ENCODE measurements at regions not wholly inside any gene's neighbourhood (a gene's known extent, or its start where the extent isn't known, plus 50 kb on each side); places are given as distances from the start of the nearest gene placed in this dataset.

GRCh38 chr11:120044011-120044675 is 93.8 kb downstream of the TRIM29 start:
- H3K27ac ChIP-seq (ENCODE audit: low read length) = no peak overlapping the region
- H3K4me1 ChIP-seq (ENCODE audit: control insufficient read depth, insufficient read depth, low read length) = no peaks in the 10 kb centered on the region
- no CpG with 5 or more reads among the region's 1 CpG for WGBS (ENCODE audit: insufficient coverage, insufficient read length)
- no peak overlapping the region for H3K4me3 ChIP-seq (ENCODE audit: low read length)
- no peaks in the 10 kb centered on the region for H3K36me3 ChIP-seq (ENCODE audit: control insufficient read depth, insufficient read depth, low read length)
- H3K27me3 ChIP-seq (ENCODE audit: control insufficient read depth, insufficient read depth, low read length) = no peaks in the 10 kb centered on the region
- H3K9me3 ChIP-seq (ENCODE audit: control insufficient read depth, insufficient read depth, low read length) = no peaks in the 10 kb centered on the region
- no peak for DNase-seq (ENCODE audit: low read depth, low spot score)

GRCh38 chr11:120043328-120043945 is 94.5 kb downstream of the TRIM29 start:
- Histone ChIP-seq H3K4me1 (ENCODE audit: control insufficient read depth, insufficient read depth, low read length) (no peaks in the 10 kb centered on the region), H3K4me3 (ENCODE audit: low read length) (no peak overlapping the region), H3K36me3 (ENCODE audit: control insufficient read depth, insufficient read depth, low read length) (no peaks in the 10 kb centered on the region), H3K27ac (ENCODE audit: low read length) (no peak overlapping the region), H3K9me3 (ENCODE audit: control insufficient read depth, insufficient read depth, low read length) (no peaks in the 10 kb centered on the region), H3K27me3 (ENCODE audit: control insufficient read depth, insufficient read depth, low read length) (no peaks in the 10 kb centered on the region)
- no peak for DNase-seq (ENCODE audit: low read depth, low spot score)
- no CpG with 5 or more reads among the region's 4 CpGs for WGBS (ENCODE audit: insufficient coverage, insufficient read length)

DNA sequence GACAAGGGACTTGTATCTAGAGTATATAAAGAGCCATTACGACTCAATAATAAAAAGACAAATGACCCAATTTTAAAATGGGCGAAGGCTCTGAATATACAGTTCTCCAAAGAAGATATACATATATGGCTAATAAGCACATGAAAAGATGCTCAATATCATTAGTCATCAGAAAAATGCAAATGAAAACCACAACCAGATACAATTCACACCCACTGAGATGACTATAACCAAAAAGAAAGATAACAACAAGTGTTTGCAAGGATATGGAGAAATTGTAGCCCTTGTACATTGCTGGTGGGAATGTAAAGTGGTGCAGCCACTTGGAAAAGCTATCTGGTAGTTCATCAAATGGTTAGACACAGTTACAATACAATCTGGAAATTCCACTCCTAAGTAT is 96.3 kb downstream of the TRIM29 start:
- Histone ChIP-seq H3K27ac (ENCODE audit: low read length) (no peak overlapping the region), H3K27me3 (ENCODE audit: control insufficient read depth, insufficient read depth, low read length) (no peaks in the 10 kb centered on the region), H3K4me1 (ENCODE audit: control insufficient read depth, insufficient read depth, low read length) (no peaks in the 10 kb centered on the region), H3K4me3 (ENCODE audit: low read length) (no peak overlapping the region), H3K36me3 (ENCODE audit: control insufficient read depth, insufficient read depth, low read length) (no peaks in the 10 kb centered on the region), H3K9me3 (ENCODE audit: control insufficient read depth, insufficient read depth, low read length) (no peaks in the 10 kb centered on the region)
- DNase-seq (ENCODE audit: low read depth, low spot score) = no peak
- WGBS (ENCODE audit: insufficient coverage, insufficient read length) = no CpG with 5 or more reads among the region's 2 CpGs

DNA sequence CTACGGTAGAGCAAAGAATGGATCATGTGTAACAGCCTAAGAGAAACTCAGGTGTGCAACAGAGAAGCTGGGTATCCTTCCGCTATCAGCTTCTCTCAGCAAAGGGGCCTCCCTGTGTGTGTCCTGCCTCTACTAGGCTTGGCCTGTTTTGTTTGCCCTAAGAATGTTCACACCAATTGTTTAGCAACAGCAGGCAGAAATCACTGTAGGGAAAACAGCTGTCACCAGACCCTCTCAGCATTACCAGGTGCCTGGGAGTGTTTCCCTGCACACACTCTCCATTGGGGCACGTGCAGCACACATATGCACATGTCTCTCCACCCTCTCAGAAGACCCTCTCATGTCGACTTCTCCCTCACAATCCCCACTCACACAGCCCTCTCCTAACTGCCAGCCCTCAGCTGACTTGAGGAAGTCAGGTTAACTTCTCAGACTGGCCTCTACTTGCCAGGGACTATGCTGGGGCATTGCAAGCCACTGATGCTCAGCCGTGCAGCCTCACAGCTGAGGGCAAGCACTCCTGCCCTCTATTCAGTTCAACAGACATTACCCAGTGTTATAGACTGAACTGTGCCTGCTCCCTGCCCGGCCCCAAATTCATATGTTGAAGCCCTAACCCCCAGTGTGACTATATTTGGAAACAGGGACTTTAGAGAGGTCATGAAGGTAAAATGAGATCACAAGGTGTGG is 97.6 kb downstream of the TRIM29 start:
- Histone ChIP-seq H3K27me3 (ENCODE audit: control insufficient read depth, insufficient read depth, low read length) (no peaks in the 10 kb centered on the region), H3K4me3 (ENCODE audit: low read length) (no peak overlapping the region), H3K27ac (ENCODE audit: low read length) (no peak overlapping the region), H3K36me3 (ENCODE audit: control insufficient read depth, insufficient read depth, low read length) (no peaks in the 10 kb centered on the region), H3K9me3 (ENCODE audit: control insufficient read depth, insufficient read depth, low read length) (no peaks in the 10 kb centered on the region), H3K4me1 (ENCODE audit: control insufficient read depth, insufficient read depth, low read length) (no peaks in the 10 kb centered on the region)
- WGBS (ENCODE audit: insufficient coverage, insufficient read length) = no CpG with 5 or more reads among the region's 6 CpGs
- no peak for DNase-seq (ENCODE audit: low read depth, low spot score)

GRCh38 chr11:120039039-120039438 is 98.9 kb downstream of the TRIM29 start:
- DNase-seq (ENCODE audit: low read depth, low spot score) = no peak
- no peaks in the 10 kb centered on the region for H3K9me3 ChIP-seq (ENCODE audit: control insufficient read depth, insufficient read depth, low read length)
- H3K4me1 ChIP-seq (ENCODE audit: control insufficient read depth, insufficient read depth, low read length) = no peaks in the 10 kb centered on the region
- no peak overlapping the region for H3K27ac ChIP-seq (ENCODE audit: low read length)
- WGBS (ENCODE audit: insufficient coverage, insufficient read length) = no CpG with 5 or more reads among the region's 1 CpG
- H3K27me3 ChIP-seq (ENCODE audit: control insufficient read depth, insufficient read depth, low read length) = no peaks in the 10 kb centered on the region
- H3K36me3 ChIP-seq (ENCODE audit: control insufficient read depth, insufficient read depth, low read length) = no peaks in the 10 kb centered on the region
- H3K4me3 ChIP-seq (ENCODE audit: low read length) = no peak overlapping the region

DNA sequence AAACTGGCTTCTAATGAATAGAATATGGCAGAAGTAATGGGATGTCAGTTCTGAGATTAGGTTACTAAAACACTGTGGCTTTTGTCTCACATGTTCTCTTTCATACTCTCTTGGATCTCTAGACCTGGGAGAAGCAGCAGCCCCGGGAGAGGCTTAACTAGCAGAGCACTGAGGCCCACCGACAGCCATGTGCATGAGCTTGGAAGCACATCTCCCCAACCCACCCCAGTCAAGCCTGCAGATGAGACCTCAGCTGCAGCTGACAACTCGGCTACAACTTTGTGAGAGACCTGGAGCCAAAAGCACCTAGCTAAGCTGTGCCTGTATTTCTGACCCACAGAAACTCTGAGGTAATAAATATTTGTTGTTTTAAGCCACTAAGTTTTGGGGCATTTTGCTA is 100.8 kb downstream of the TRIM29 start:
- Histone ChIP-seq H3K27me3 (ENCODE audit: control insufficient read depth, insufficient read depth, low read length) (no peaks in the 10 kb centered on the region), H3K9me3 (ENCODE audit: control insufficient read depth, insufficient read depth, low read length) (no peaks in the 10 kb centered on the region), H3K4me3 (ENCODE audit: low read length) (no peak overlapping the region), H3K4me1 (ENCODE audit: control insufficient read depth, insufficient read depth, low read length) (no peaks in the 10 kb centered on the region), H3K27ac (ENCODE audit: low read length) (no peak overlapping the region), H3K36me3 (ENCODE audit: control insufficient read depth, insufficient read depth, low read length) (no peaks in the 10 kb centered on the region)
- DNase-seq (ENCODE audit: low read depth, low spot score) = no peak
- WGBS (ENCODE audit: insufficient coverage, insufficient read length) = no CpG with 5 or more reads among the region's 3 CpGs

DNA sequence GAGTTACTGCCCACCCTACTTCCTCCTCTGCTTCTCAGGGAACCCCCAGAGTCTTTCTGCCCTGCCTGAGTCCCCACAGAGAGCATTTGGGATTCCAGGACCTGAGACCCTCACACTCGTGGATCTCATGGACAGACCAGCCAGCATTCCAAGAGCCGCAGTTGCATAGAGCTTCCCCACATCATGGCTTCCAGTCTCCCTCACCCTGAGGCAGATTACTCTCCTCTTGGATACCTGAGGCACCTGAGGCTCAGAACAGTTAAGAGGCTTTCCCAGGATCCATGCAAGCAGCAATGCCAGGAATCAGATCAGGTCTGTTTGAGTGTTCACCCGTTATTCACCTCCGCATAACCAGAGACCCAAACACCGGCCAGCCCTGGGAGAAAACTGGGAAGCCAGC is 102.2 kb downstream of the TRIM29 start:
- Histone ChIP-seq H3K27ac (ENCODE audit: low read length) (no peak overlapping the region), H3K4me1 (ENCODE audit: control insufficient read depth, insufficient read depth, low read length) (no peaks in the 10 kb centered on the region), H3K4me3 (ENCODE audit: low read length) (no peak overlapping the region), H3K27me3 (ENCODE audit: control insufficient read depth, insufficient read depth, low read length) (no peaks in the 10 kb centered on the region), H3K36me3 (ENCODE audit: control insufficient read depth, insufficient read depth, low read length) (no peaks in the 10 kb centered on the region), H3K9me3 (ENCODE audit: control insufficient read depth, insufficient read depth, low read length) (no peaks in the 10 kb centered on the region)
- DNase-seq (ENCODE audit: low read depth, low spot score) = no peak
- no CpG with 5 or more reads among the region's 5 CpGs for WGBS (ENCODE audit: insufficient coverage, insufficient read length)

DNA sequence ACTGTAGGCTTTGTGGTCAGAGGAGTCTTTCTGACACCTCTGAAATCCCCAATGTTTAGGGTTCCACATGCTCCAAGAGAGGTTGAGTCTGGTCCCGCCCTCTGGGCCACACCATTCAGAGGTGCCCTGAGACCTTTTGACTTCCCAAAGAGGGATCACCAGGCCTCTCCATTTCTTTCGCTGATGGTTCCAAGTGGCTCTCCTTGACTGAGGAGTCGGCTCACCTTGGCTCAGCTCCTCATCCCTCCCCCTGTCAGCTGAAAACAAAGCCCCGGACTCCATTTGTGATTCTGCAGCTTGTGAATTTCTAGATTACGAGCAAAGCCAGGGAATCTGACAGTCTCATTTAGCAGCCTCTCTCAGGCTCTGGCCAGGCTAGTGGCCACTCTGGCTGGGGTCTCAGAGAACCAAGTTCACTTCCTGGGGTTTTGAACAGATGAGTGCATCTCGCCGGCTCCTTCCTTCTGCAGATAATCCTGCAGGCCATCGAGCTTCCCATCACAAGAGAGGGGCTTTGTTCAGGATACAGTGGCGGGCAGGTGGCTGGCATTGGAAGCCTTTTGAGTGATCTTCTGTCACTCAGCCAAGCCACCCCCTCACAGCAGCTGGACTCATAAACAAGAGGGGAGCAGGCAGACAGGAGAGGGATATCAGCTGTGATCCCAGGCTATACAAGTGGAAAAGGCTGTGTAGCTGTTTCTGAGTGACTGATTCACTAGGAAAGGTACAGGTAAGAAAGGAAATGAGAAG is 102.9 kb downstream of the TRIM29 start:
- Histone ChIP-seq H3K27ac (ENCODE audit: low read length) (no peak overlapping the region), H3K27me3 (ENCODE audit: control insufficient read depth, insufficient read depth, low read length) (no peaks in the 10 kb centered on the region), H3K4me1 (ENCODE audit: control insufficient read depth, insufficient read depth, low read length) (no peaks in the 10 kb centered on the region), H3K9me3 (ENCODE audit: control insufficient read depth, insufficient read depth, low read length) (no peaks in the 10 kb centered on the region), H3K36me3 (ENCODE audit: control insufficient read depth, insufficient read depth, low read length) (no peaks in the 10 kb centered on the region), H3K4me3 (ENCODE audit: low read length) (no peak overlapping the region)
- no peak for DNase-seq (ENCODE audit: low read depth, low spot score)
- no CpG with 5 or more reads among the region's 9 CpGs for WGBS (ENCODE audit: insufficient coverage, insufficient read length)

DNA sequence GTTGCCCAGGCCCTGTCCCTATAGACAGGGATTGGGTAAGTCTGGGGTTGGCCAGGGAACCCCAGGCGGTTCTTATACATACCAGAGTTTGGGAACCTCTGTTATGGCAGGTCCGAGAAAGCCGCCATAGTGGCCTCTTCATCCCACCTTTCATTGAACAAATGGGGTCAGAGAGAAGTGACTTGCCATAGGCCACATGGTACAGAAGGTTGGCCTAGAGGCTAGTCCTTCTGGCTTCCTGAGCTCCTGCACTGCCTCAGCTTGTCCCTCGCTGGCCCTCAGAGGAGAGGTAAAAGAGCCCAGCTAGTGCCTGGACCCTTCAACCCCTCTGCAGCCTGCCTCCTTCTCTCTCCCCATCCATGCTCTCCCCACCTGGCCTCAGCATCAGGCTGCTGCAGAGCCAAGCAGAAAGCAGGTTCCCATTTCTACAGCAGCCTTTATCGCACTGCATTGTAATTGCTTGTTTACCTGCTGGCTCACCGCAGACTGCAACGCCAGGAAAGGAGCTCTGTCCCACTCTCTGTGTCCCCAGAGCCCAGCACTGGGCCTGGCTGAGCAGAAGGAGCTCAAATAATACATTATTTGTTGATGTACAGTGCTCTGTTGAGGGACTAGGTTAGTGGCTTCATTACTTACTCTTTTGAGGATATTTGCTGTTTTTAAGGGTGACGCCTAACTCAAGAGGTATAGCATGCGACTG is 103.6 kb downstream of the TRIM29 start:
- no peaks in the 10 kb centered on the region for H3K4me1 ChIP-seq (ENCODE audit: control insufficient read depth, insufficient read depth, low read length)
- H3K9me3 ChIP-seq (ENCODE audit: control insufficient read depth, insufficient read depth, low read length) = no peaks in the 10 kb centered on the region
- WGBS (ENCODE audit: insufficient coverage, insufficient read length) = no CpG with 5 or more reads among the region's 9 CpGs
- no peaks in the 10 kb centered on the region for H3K27me3 ChIP-seq (ENCODE audit: control insufficient read depth, insufficient read depth, low read length)
- H3K4me3 ChIP-seq (ENCODE audit: low read length) = no peak overlapping the region
- H3K27ac ChIP-seq (ENCODE audit: low read length) = no peak overlapping the region
- DNase-seq (ENCODE audit: low read depth, low spot score) = no peak
- H3K36me3 ChIP-seq (ENCODE audit: control insufficient read depth, insufficient read depth, low read length) = no peaks in the 10 kb centered on the region

GRCh38 chr11:120032766-120033390 is 105.0 kb downstream of the TRIM29 start:
- H3K36me3 ChIP-seq (ENCODE audit: control insufficient read depth, insufficient read depth, low read length) = no peaks in the 10 kb centered on the region
- no peaks in the 10 kb centered on the region for H3K9me3 ChIP-seq (ENCODE audit: control insufficient read depth, insufficient read depth, low read length)
- no peak for DNase-seq (ENCODE audit: low read depth, low spot score)
- no peak overlapping the region for H3K27ac ChIP-seq (ENCODE audit: low read length)
- no CpG with 5 or more reads among the region's 10 CpGs for WGBS (ENCODE audit: insufficient coverage, insufficient read length)
- H3K27me3 ChIP-seq (ENCODE audit: control insufficient read depth, insufficient read depth, low read length) = no peaks in the 10 kb centered on the region
- H3K4me3 ChIP-seq (ENCODE audit: low read length) = no peak overlapping the region
- no peaks in the 10 kb centered on the region for H3K4me1 ChIP-seq (ENCODE audit: control insufficient read depth, insufficient read depth, low read length)

Measured in iPS DF 6.9 (cell line).